ENCODE measurements at regions not wholly inside any gene's neighbourhood (a gene's known extent, or its start where the extent isn't known, plus 50 kb on each side); places are given as distances from the start of the nearest gene placed in this dataset.

DNA sequence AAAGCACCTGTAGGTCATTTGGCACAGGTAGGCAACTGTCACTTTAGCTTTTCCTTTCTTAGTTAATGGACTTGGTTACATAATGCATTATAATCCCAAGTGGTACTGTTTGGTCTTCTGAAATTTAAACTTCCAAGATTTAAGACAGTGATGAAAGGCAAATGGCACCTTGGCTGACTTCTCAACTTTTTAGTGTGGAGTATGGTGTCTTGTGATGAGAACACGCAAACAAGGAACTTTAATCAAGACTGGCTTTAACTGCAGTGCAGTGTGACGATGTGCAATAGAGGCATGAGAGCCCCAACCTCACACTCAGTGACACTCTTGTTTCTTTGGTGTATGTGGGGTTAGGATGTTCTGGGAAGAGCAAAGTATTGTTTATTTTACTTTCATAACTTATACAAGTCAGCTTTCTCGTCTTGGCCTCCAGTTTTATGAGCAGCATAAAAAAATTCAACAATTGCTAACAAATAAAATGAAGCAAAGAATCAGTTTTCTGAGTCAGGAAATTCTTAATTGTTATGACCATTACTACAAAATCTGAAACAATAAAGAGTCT, 171.9 kb downstream of the MAD2L1 start:
- H3K27ac ChIP-seq = no peak overlapping the region

GRCh38 chr4:119873794-119874325, 192.8 kb downstream of the MAD2L1 start:
- Histone ChIP-seq H3K27ac (no peak overlapping the region), H3K36me3 (no peaks in the 10 kb centered on the region), H3K9me3 (ENCODE audit: low read depth) (no peaks in the 10 kb centered on the region), H3K27me3 (no peaks in the 10 kb centered on the region), H3K4me3 (no peak overlapping the region), H3K4me1 (ENCODE audit: low read depth) (no peaks in the 10 kb centered on the region)
- TF ChIP-seq, protein P1, sequence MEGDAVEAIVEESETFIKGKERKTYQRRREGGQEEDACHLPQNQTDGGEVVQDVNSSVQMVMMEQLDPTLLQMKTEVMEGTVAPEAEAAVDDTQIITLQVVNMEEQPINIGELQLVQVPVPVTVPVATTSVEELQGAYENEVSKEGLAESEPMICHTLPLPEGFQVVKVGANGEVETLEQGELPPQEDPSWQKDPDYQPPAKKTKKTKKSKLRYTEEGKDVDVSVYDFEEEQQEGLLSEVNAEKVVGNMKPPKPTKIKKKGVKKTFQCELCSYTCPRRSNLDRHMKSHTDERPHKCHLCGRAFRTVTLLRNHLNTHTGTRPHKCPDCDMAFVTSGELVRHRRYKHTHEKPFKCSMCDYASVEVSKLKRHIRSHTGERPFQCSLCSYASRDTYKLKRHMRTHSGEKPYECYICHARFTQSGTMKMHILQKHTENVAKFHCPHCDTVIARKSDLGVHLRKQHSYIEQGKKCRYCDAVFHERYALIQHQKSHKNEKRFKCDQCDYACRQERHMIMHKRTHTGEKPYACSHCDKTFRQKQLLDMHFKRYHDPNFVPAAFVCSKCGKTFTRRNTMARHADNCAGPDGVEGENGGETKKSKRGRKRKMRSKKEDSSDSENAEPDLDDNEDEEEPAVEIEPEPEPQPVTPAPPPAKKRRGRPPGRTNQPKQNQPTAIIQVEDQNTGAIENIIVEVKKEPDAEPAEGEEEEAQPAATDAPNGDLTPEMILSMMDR (IDR thresholded peaks at IDR 0.05; ENCODE audit: low read depth, low read length) = no peak
- DNase-seq (ENCODE audit: low read depth in 1 of 2, low spot score in 1 of 2) = no peak

More for the DNA sequence above, 171.9 kb downstream of the MAD2L1 start:
- Histone ChIP-seq H3K4me1 (ENCODE audit: low read depth) (no peaks in the 10 kb centered on the region), H3K4me3 (no peak overlapping the region), H3K36me3 (no peaks in the 10 kb centered on the region), H3K9me3 (ENCODE audit: low read depth) (no peaks in the 10 kb centered on the region), H3K27me3 (no peaks in the 10 kb centered on the region)
- TF ChIP-seq, protein P1 (IDR thresholded peaks at IDR 0.05; ENCODE audit: low read depth, low read length) = no peak
- no peak for DNase-seq (ENCODE audit: low read depth in 1 of 2, low spot score in 1 of 2)

GRCh38 chr4:119873132-119873531, 193.5 kb downstream of the MAD2L1 start:
- H3K9me3 ChIP-seq (ENCODE audit: low read depth) = no peaks in the 10 kb centered on the region
- H3K27me3 ChIP-seq = no peaks in the 10 kb centered on the region
- no peak overlapping the region for H3K27ac ChIP-seq
- H3K4me3 ChIP-seq = no peak overlapping the region
- TF ChIP-seq, protein P1 (IDR thresholded peaks at IDR 0.05; ENCODE audit: low read depth, low read length) = no peak
- no peaks in the 10 kb centered on the region for H3K36me3 ChIP-seq
- DNase-seq (ENCODE audit: low read depth in 1 of 2, low spot score in 1 of 2) = no peak
- H3K4me1 ChIP-seq (ENCODE audit: low read depth) = no peaks in the 10 kb centered on the region

GRCh38 chr4:119872371-119873016, 194.2 kb downstream of the MAD2L1 start:
- no peaks in the 10 kb centered on the region for H3K36me3 ChIP-seq
- TF ChIP-seq, protein P1 (IDR thresholded peaks at IDR 0.05; ENCODE audit: low read depth, low read length) = no peak
- no peak for DNase-seq (ENCODE audit: low read depth in 1 of 2, low spot score in 1 of 2)
- no peaks in the 10 kb centered on the region for H3K9me3 ChIP-seq (ENCODE audit: low read depth)
- H3K27ac ChIP-seq = no peak overlapping the region
- no peak overlapping the region for H3K4me3 ChIP-seq
- no peaks in the 10 kb centered on the region for H3K4me1 ChIP-seq (ENCODE audit: low read depth)
- H3K27me3 ChIP-seq = no peaks in the 10 kb centered on the region

DNA sequence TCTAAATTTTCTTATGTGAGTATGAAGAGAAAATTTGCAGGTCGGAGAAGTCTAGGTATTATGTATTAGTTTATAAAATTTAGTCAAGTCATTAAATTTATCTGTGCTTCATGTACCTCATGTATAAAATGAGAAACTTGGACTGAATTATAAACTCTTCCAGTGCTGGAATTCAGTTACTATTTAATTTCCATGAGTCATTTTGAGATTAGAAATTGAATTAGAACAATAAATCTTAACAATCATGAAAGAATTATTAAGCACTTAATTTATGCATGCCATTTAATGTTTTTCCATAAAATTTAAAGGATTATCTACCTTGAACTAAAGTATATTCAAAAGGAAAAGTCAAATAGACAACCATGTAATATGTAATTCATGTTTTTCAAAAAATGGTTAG, 195.8 kb downstream of the MAD2L1 start:
- Histone ChIP-seq H3K4me3 (no peak overlapping the region), H3K36me3 (no peaks in the 10 kb centered on the region), H3K27ac (no peak overlapping the region), H3K9me3 (ENCODE audit: low read depth) (no peaks in the 10 kb centered on the region), H3K27me3 (no peaks in the 10 kb centered on the region), H3K4me1 (ENCODE audit: low read depth) (no peaks in the 10 kb centered on the region)
- TF ChIP-seq, protein P1 (IDR thresholded peaks at IDR 0.05; ENCODE audit: low read depth, low read length) = no peak
- no peak for DNase-seq (ENCODE audit: low read depth in 1 of 2, low spot score in 1 of 2)

Data from cardiac muscle cell (in vitro differentiated cells and primary cell).